Ovary (tissue), 7 donors: ENCODE measurements at regions not wholly inside any gene's neighbourhood (a gene's known extent, or its start where the extent isn't known, plus 50 kb on each side); places are given as distances from the start of the nearest gene placed in this dataset.

Experiments used
- DNase-seq, 5 donors: peaks; one replicate each; pipeline ENCODE4 v3.0.0-alpha.2; 2019 to 2020
- H3K27ac ChIP-seq, 2 donors: fragments of 200-600 bp; one replicate each; pipeline versions ENCODE4 v1.5.1 to v1.8.0; 2019 to 2022
- H3K27me3 ChIP-seq: fragments of 200-600 bp; one replicate; pipeline ENCODE4 v1.8.0; 2022
- H3K36me3 ChIP-seq: fragments of 200-600 bp; sonication (generic); one replicate; pipeline ENCODE4 v1.5.1; 2019
- H3K4me1 ChIP-seq: one replicate; pipeline ENCODE4 v1.8.1; 2013; ENCODE audit warnings: mild to moderate bottlenecking, moderate library complexity; ENCODE audit not compliant: insufficient read depth
- H3K4me3 ChIP-seq: fragments of 200-600 bp; sonication (generic); one replicate; pipeline ENCODE4 v1.5.1; 2017
- H3K9me3 ChIP-seq, 2 donors: fragments of 200-600 bp in 1 of 2; sonication (generic) in 1 of 2; one replicate each; pipeline versions ENCODE4 v1.5.1 to v1.8.1; 2013 to 2019; ENCODE audit warnings: mild to moderate bottlenecking in 1 of 2, moderate library complexity in 1 of 2
- EP300 ChIP-seq: sonication (generic); formaldehyde crosslinking; IDR thresholded peaks from one replicate; pipeline ENCODE4 v1.6.1; 2017; ENCODE audit warnings: antibody characterized with exemption
- POLR2A ChIP-seq: fragments of 450-650 bp; IDR thresholded peaks from one replicate; pipeline ENCODE4 v1.6.1; 2017; ENCODE audit warnings: antibody characterized with exemption, mild to moderate bottlenecking, moderate library complexity
- WGBS, 3 donors: extraction: QIAGEN DNeasy Blood & Tissue Kit in 1 of 3; methylation state at CpG; one replicate each; pipeline versions ENCODE4 v1.1.5 to v1.1.7; 2013 to 2017; 5-methylcytosine and 5-hydroxymethylcytosine counted together
- intact Hi-C, 4 donors: fragments of 100-400 bp; cut with DNase I; formaldehyde crosslinking; loops; one replicate each; pipeline versions ENCODE4 v1.11.0 to v1.15.1; 2022 to 2023
- TF ChIP-seq, protein P1 (sequence below), 3 donors: fragments of 450-650 bp in 2 of 3; fragments of 200-600 bp in 1 of 3; IDR thresholded peaks; one replicate each; pipeline versions ENCODE4 v1.5.1 to v1.8.0; 2016 to 2022; ENCODE audit warnings: antibody characterized with exemption in 3 of 3, mild to moderate bottlenecking in 1 of 3
- donor health status: DM: no; HTN: no; CAD: no; lungs with moderate emphysema.
- donor health status: DM: no; HTN: no; CAD: no.
- donor health status: Bipolar disorder and iron deficiency.
- donor health status: DM: no; HTN: no; CAD: no.
- donor health status: DM: yes; HTN: yes; CAD: no.

DNA sequence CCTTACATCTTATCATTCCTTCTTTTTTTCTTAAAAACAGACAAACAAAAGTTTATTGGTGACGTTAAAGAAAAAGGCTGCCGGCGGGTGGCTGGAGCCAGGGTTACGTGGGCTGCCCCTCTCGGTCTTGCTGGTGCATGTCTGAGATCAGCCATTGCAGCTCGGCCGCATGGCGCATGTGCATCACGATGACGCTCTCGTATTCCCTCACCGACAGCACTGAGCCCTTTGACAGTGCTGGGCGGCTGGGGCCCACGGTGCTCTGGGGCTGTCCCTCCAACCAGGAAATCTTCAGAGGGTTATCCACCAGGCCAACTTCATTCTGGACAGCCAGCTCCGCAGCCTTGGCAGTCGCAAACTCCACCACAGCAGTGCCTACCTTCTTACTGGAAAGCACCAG lies 1081.8 kb upstream of the TMEFF2 start:
- intact Hi-C loops = no loop called here
- Histone ChIP-seq H3K4me1 (no peaks in the 10 kb centered on the region), H3K27ac (no peak overlapping the region), H3K36me3 (no peaks in the 10 kb centered on the region), H3K4me3 (no peak overlapping the region), H3K9me3 (no peaks in the 10 kb centered on the region), H3K27me3 (no peaks in the 10 kb centered on the region)
- WGBS, 3 donors = 93 to 96% (median 94%) methylated on average over 16 of the region's 16 CpGs
- TF ChIP-seq, protein P1, sequence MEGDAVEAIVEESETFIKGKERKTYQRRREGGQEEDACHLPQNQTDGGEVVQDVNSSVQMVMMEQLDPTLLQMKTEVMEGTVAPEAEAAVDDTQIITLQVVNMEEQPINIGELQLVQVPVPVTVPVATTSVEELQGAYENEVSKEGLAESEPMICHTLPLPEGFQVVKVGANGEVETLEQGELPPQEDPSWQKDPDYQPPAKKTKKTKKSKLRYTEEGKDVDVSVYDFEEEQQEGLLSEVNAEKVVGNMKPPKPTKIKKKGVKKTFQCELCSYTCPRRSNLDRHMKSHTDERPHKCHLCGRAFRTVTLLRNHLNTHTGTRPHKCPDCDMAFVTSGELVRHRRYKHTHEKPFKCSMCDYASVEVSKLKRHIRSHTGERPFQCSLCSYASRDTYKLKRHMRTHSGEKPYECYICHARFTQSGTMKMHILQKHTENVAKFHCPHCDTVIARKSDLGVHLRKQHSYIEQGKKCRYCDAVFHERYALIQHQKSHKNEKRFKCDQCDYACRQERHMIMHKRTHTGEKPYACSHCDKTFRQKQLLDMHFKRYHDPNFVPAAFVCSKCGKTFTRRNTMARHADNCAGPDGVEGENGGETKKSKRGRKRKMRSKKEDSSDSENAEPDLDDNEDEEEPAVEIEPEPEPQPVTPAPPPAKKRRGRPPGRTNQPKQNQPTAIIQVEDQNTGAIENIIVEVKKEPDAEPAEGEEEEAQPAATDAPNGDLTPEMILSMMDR (IDR thresholded peaks at IDR 0.05) = no peak
- no peak for TF ChIP-seq POLR2A
- TF ChIP-seq EP300 = no peak
- DNase-seq = no peak

DNA sequence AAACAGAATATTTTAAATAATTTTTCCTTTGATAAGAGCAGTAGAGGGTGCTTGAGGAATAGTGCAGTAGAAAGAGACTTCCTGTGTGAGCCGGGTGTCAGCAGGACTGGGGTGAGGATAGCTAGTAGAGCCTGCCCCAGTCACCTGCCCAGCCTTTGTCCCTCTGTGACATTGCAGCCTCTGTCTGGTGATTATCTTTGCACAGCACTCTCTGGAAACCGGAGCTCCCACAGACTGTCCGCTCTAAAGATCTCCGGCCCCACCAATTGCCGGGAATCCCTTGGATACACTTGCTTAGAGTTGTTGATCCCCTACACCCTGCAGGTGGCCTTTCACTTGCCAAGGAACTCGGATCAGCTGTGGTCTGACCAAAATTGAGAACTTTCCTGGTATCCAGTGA lies 1081.3 kb upstream of the TMEFF2 start:
- no peak for DNase-seq
- no peak for TF ChIP-seq EP300
- TF ChIP-seq, protein P1 (IDR thresholded peaks at IDR 0.05) = no peak
- TF ChIP-seq POLR2A = no peak
- intact Hi-C loops = no loop called here
- H3K9me3 ChIP-seq = no peaks in the 10 kb centered on the region
- H3K4me1 ChIP-seq = no peaks in the 10 kb centered on the region
- no peaks in the 10 kb centered on the region for H3K27me3 ChIP-seq
- H3K4me3 ChIP-seq = no peak overlapping the region
- H3K36me3 ChIP-seq = no peaks in the 10 kb centered on the region
- 81 to 92% (median 84%) methylated on average over 6 of the region's 6 CpGs for WGBS, 3 donors
- no peak overlapping the region for H3K27ac ChIP-seq

DNA sequence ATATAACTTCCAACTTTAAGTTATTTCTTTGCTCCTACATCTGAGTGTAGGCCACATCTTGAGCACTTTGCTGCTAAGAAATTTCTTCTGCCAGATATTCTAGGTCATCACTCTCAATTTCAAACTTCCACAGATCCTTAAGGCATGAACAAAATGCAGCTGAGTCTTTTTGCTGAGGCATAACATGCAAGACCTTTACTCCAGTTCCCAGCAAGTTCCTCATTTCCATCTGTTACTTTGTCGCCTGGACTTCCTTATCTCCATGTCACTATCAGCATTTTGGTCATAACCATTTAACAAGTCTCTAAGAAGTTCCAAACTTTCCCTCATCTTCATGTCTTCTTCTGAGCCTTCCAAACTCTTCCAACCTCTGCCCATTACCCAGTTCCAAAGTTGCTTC lies 1077.3 kb upstream of the TMEFF2 start:
- intact Hi-C loops = no loop called here
- Histone ChIP-seq H3K4me3 (no peak overlapping the region), H3K9me3 (no peaks in the 10 kb centered on the region), H3K27ac (no peak overlapping the region), H3K27me3 (no peaks in the 10 kb centered on the region), H3K4me1 (no peaks in the 10 kb centered on the region), H3K36me3 (no peaks in the 10 kb centered on the region)
- 55 to 77% (median 59%) methylated on average over 1 of the region's 1 CpG for WGBS, 3 donors
- no peak for TF ChIP-seq EP300
- TF ChIP-seq, protein P1 (IDR thresholded peaks at IDR 0.05) = no peak
- no peak for TF ChIP-seq POLR2A
- no peak for DNase-seq

DNA sequence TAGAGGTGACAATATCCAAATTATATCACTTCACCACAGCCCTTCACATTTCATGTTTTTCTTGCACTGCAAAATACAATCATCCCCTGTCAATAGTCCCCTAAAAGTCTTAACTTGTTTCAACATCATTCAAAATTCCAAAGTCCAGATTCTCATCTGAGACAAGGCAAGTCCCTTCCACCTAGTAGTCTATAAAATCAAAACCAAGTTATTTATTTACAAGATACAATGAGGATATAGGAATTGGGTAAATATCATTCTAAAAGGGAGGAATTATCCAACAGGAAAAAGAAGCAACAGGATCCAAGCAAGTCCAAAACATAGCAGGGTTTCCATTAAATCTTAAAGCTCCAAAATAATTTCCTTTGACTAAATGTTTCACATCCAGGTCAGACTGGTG lies 1076.1 kb upstream of the TMEFF2 start:
- no peak for DNase-seq
- Histone ChIP-seq H3K9me3 (no peaks in the 10 kb centered on the region), H3K4me3 (no peak overlapping the region), H3K27ac (no peak overlapping the region), H3K36me3 (no peaks in the 10 kb centered on the region), H3K27me3 (no peaks in the 10 kb centered on the region), H3K4me1 (no peaks in the 10 kb centered on the region)
- TF ChIP-seq EP300 (no peak), POLR2A (no peak)
- TF ChIP-seq, protein P1 (IDR thresholded peaks at IDR 0.05) = no peak
- intact Hi-C loops = no loop called here
